OCI-LY3 (cell line): ENCODE measurements at regions not wholly inside any gene's neighbourhood (a gene's known extent, or its start where the extent isn't known, plus 50 kb on each side); places are given as distances from the start of the nearest gene placed in this dataset.

Experiments
- EZH2phosphoT487 ChIP-seq: fragments of 200-600 bp; shearing (Covaris generic); IDR thresholded peaks from 2 replicates; pipeline ENCODE4 v1.6.1; 2018; ENCODE audit warnings: antibody characterized with exemption, mixed run types, low read depth
- TF ChIP-seq, protein P1 (sequence below): fragments of 200-600, 300-600 bp; sonication (generic); IDR thresholded peaks from 2 replicates; pipeline ENCODE4 v1.5.1; 2014; ENCODE audit warnings: antibody characterized with exemption, low read length, low read depth

DNA sequence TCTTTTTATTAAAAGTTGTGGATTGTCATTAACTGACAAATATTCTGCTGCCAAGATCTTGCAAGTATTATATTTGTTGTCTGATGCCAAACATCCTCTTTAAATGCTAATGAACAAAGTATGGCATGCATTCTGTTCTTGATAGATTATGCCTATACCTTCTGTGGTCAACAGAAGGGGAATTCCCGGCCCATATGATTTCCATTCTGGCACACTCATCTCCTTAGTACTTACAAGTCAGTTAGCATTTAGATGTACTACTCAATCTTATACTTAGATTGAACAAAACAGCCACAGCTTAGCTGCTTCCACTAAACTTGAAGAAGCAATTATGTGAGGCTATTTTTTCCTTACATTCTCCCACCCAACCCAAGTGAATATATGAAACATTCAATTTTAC is 246.1 kb upstream of the DACH1 start:
- TF ChIP-seq, protein P1, sequence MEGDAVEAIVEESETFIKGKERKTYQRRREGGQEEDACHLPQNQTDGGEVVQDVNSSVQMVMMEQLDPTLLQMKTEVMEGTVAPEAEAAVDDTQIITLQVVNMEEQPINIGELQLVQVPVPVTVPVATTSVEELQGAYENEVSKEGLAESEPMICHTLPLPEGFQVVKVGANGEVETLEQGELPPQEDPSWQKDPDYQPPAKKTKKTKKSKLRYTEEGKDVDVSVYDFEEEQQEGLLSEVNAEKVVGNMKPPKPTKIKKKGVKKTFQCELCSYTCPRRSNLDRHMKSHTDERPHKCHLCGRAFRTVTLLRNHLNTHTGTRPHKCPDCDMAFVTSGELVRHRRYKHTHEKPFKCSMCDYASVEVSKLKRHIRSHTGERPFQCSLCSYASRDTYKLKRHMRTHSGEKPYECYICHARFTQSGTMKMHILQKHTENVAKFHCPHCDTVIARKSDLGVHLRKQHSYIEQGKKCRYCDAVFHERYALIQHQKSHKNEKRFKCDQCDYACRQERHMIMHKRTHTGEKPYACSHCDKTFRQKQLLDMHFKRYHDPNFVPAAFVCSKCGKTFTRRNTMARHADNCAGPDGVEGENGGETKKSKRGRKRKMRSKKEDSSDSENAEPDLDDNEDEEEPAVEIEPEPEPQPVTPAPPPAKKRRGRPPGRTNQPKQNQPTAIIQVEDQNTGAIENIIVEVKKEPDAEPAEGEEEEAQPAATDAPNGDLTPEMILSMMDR, result no peak
- TF ChIP-seq EZH2phosphoT487, result no peak
